Kidney (tissue), 13 donors: ENCODE measurements at regions not wholly inside any gene's neighbourhood (a gene's known extent, or its start where the extent isn't known, plus 50 kb on each side); places are given as distances from the start of the nearest gene placed in this dataset.

Experiments used
- DNase-seq, 5 donors: peaks; one replicate each; pipeline ENCODE4 v3.0.0-alpha.2; 2013 to 2020
- FAIRE-seq: peaks from 2 replicates; lab custom pipeline; 2012; peaks lifted over from hg19 to GRCh38; lab: Jason Lieb, UNC
- H3K27ac ChIP-seq, 2 donors: one replicate each; pipeline ENCODE4 v1.7.0; 2013; ENCODE audit warnings: low read depth in 2 of 2, low read length in 2 of 2, inconsistent platforms in 1 of 2
- H3K27me3 ChIP-seq: one replicate; pipeline ENCODE4 v1.7.1; 2013; ENCODE audit warnings: low read length, inconsistent platforms; ENCODE audit not compliant: control insufficient read depth, insufficient read depth
- H3K36me3 ChIP-seq, 3 donors: one replicate each; pipeline versions ENCODE4 v1.7.0 to v1.7.1; 2013; ENCODE audit warnings: low read length in 3 of 3, control low read depth in 1 of 3, inconsistent platforms in 1 of 3; ENCODE audit not compliant: insufficient read depth in 3 of 3, control insufficient read depth in 2 of 3
- H3K4me1 ChIP-seq, 3 donors: one replicate each; pipeline versions ENCODE4 v1.7.0 to v1.7.1; 2013; ENCODE audit warnings: low read length in 3 of 3, inconsistent platforms in 1 of 3, low read depth in 1 of 3; ENCODE audit not compliant: control insufficient read depth in 2 of 3, insufficient read depth in 2 of 3
- H3K4me3 ChIP-seq, 3 donors: one replicate each; pipeline versions ENCODE4 v1.7.0 to v1.8.1; 2013; ENCODE audit warnings: low read length in 3 of 3, control low read depth in 1 of 3, inconsistent platforms in 1 of 3
- H3K9ac ChIP-seq, 3 donors: one replicate each; pipeline versions ENCODE4 v1.7.0 to v1.7.1; 2013; ENCODE audit warnings: low read length in 3 of 3, control low read depth in 1 of 3, inconsistent platforms in 1 of 3
- H3K9me3 ChIP-seq, 3 donors: one replicate each; pipeline versions ENCODE4 v1.7.0 to v1.7.1; 2013; ENCODE audit warnings: low read length in 3 of 3, control low read depth in 1 of 3, inconsistent platforms in 1 of 3; ENCODE audit not compliant: control insufficient read depth in 2 of 3, insufficient read depth in 1 of 3
- CTCF ChIP-seq: IDR thresholded peaks from 3 replicates; pipeline ENCODE4 v1.5.1; 2012; ENCODE audit warnings: mild to moderate bottlenecking, moderate library complexity, borderline replicate concordance; ENCODE audit not compliant: insufficient read depth; ENCODE audit errors: extremely low read depth
- intact Hi-C: fragments of 100-400 bp; cut with DNase I; formaldehyde crosslinking; loops from one replicate; pipeline ENCODE4 v1.11.1; 2022
- donor health status: control.
- donor health status: control.
- donor health status: control.
- donor health status: control.
- donor health status: control.
- donor health status: DM: yes; HTN: yes; CAD: no.
- donor health status: Normal renal cell carcinoma (clear cell type).

GRCh38 chr6:77341058-77341986, 122.0 kb downstream of the HTR1B start:
- TF ChIP-seq CTCF, result no peak
- Histone ChIP-seq H3K9me3 (no peaks in the 10 kb centered on the region), H3K36me3 (no peaks in the 10 kb centered on the region), H3K27ac (no peak overlapping the region), H3K4me3 (no peak overlapping the region), H3K4me1 (no peaks in the 10 kb centered on the region), H3K9ac (no peak overlapping the region), H3K27me3 (no peaks in the 10 kb centered on the region)
- DNase-seq (no peak), FAIRE-seq (no peak)
- intact Hi-C loops, result no loop called here

GRCh38 chr6:77340331-77340730, 123.0 kb downstream of the HTR1B start:
- FAIRE-seq (no peak), DNase-seq (peak in 1 of 5 donors; percentile 57)
- intact Hi-C loops, result no loop called here
- no peaks in the 10 kb centered on the region for H3K36me3 ChIP-seq
- no peak overlapping the region for H3K9ac ChIP-seq
- H3K4me3 ChIP-seq, result no peak overlapping the region
- no peak for TF ChIP-seq CTCF
- no peaks in the 10 kb centered on the region for H3K9me3 ChIP-seq
- H3K27me3 ChIP-seq, result no peaks in the 10 kb centered on the region
- no peak overlapping the region for H3K27ac ChIP-seq
- H3K4me1 ChIP-seq, result no peaks in the 10 kb centered on the region

- Histone ChIP-seq H3K9ac (no peak overlapping the region), H3K9me3 (no peaks in the 10 kb centered on the region), H3K4me1 (no peaks in the 10 kb centered on the region), H3K27ac (no peak overlapping the region), H3K4me3 (no peak overlapping the region), H3K36me3 (no peaks in the 10 kb centered on the region), H3K27me3 (no peaks in the 10 kb centered on the region)
- intact Hi-C loops, result no loop called here
- DNase-seq (no peak), FAIRE-seq (no peak)
- TF ChIP-seq CTCF, result no peak
These were observed 123.4 kb downstream of the HTR1B start for GRCh38 chr6:77339926-77340325.
